Muscle layer of duodenum (tissue), 2 donors: ENCODE measurements at regions not wholly inside any gene's neighbourhood (a gene's known extent, or its start where the extent isn't known, plus 50 kb on each side); places are given as distances from the start of the nearest gene placed in this dataset.

Experiments
- H3K27ac ChIP-seq: one replicate; pipeline ENCODE4 v1.7.0; 2013; ENCODE audit warnings: mild to moderate bottlenecking, low read length
- H3K27me3 ChIP-seq: one replicate; pipeline ENCODE4 v1.7.0; 2013; ENCODE audit warnings: low read depth, mild to moderate bottlenecking, control low read depth, low read length
- H3K36me3 ChIP-seq, 2 donors: one replicate each; pipeline ENCODE4 v1.7.0; 2013; ENCODE audit warnings: low read length in 2 of 2, control low read depth in 1 of 2, mild to moderate bottlenecking in 1 of 2; ENCODE audit not compliant: insufficient read depth in 2 of 2, control insufficient read depth in 1 of 2
- H3K4me1 ChIP-seq, 2 donors: one replicate each; pipeline ENCODE4 v1.7.0; 2013; ENCODE audit warnings: low read length in 2 of 2, mild to moderate bottlenecking in 2 of 2, control low read depth in 1 of 2, moderate library complexity in 1 of 2; ENCODE audit not compliant: insufficient read depth in 2 of 2, control insufficient read depth in 1 of 2
- H3K4me3 ChIP-seq, 2 donors: one replicate each; pipeline ENCODE4 v1.7.0; 2013; ENCODE audit warnings: low read length in 2 of 2, low read depth in 1 of 2, mild to moderate bottlenecking in 1 of 2
- H3K9me3 ChIP-seq, 2 donors: one replicate each; pipeline ENCODE4 v1.7.0; 2013; ENCODE audit warnings: low read length in 2 of 2, control low read depth in 1 of 2, mild to moderate bottlenecking in 1 of 2; ENCODE audit not compliant: control insufficient read depth in 1 of 2
- donor health status: healthy.

DNA sequence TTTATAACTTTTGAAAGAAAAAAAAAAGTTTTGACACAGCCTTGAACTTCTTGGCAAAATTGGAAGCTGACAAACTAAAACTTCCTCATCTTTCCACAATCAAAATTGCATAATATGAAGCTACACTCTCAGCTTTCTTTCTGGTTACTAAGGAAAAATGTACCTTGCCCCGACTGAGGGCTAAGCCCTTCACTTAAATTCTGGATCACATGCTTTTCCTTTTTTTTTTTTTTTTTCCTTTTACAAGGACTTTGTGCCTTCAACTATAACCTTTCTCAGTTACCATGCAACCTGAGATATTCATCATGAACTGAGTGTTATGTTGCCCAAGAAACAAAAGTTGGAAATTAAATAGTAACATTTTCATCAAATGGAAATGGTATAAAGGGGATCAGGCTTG, 188.5 kb upstream of the CARD18 start:
- Histone ChIP-seq H3K27me3 (no peaks in the 10 kb centered on the region), H3K36me3 (no peaks in the 10 kb centered on the region), H3K27ac (no peak overlapping the region), H3K4me1 (no peaks in the 10 kb centered on the region), H3K9me3 (no peaks in the 10 kb centered on the region), H3K4me3 (no peak overlapping the region)

DNA sequence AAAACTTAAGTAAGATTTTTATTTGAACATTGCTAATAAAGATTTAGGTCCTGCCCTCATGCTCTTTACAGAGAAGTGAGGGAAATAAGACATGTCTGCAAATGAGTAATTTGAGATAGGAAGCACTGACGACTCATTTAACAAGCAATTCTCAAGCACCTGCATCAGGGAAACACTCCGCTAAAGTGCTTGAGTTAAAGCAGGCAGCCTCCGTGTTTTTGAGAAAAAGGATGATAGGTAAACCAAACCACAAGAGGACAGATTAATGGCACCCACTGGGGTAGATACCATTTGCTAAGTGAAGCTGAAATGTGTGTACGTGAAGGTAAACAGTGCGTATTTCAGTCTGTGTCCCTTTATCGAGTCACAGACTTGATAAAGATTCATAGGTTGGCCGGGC, 184.6 kb upstream of the CARD18 start:
- no peak overlapping the region for H3K27ac ChIP-seq
- no peaks in the 10 kb centered on the region for H3K9me3 ChIP-seq
- no peaks in the 10 kb centered on the region for H3K27me3 ChIP-seq
- no peaks in the 10 kb centered on the region for H3K36me3 ChIP-seq
- H3K4me3 ChIP-seq: no peak overlapping the region
- no peaks in the 10 kb centered on the region for H3K4me1 ChIP-seq

DNA sequence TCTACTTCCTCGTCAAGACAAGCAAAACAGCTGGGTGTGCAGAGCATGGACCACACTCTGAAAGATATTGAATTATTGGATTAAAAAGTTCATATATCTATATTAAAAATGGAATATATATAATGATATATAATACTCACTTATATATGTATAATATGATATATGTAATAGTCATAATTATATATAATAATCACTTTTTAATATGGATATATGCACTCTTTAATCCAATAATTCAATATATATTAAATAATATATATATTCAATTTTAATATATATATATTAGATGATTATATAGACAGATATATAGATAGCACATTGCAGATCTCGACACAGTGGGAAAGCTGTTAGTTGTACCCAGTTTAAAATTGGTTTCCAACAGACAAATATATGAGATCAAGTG, 182.1 kb upstream of the CARD18 start:
- Histone ChIP-seq H3K36me3 (no peaks in the 10 kb centered on the region), H3K27ac (no peak overlapping the region), H3K4me3 (no peak overlapping the region), H3K27me3 (no peaks in the 10 kb centered on the region), H3K9me3 (no peaks in the 10 kb centered on the region), H3K4me1 (no peaks in the 10 kb centered on the region)

DNA sequence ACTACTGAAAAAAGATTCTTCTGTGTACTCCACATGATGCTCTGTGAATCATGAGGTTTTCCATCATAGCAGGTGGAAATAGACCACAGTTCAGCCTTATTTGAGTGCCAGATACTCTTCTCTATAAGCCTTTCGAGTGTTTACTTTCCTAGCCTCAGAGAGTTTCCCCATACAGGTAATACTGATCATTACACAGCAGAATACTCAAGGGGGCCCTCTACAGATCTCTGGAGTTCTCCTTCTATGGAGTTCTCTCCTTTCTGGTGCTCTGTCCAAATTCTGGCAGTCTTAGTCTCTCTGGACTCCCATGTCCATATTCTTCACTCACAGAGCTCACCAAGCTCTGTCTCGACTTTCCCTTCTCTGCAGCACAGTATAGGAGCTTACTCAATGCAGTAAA, 175.7 kb upstream of the CARD18 start:
- Histone ChIP-seq H3K4me1 (no peaks in the 10 kb centered on the region), H3K9me3 (no peaks in the 10 kb centered on the region), H3K4me3 (no peak overlapping the region), H3K27ac (no peak overlapping the region), H3K36me3 (no peaks in the 10 kb centered on the region), H3K27me3 (no peaks in the 10 kb centered on the region)

- no peaks in the 10 kb centered on the region for H3K9me3 ChIP-seq
- H3K4me1 ChIP-seq: no peaks in the 10 kb centered on the region
- H3K36me3 ChIP-seq: no peaks in the 10 kb centered on the region
- H3K27me3 ChIP-seq: no peaks in the 10 kb centered on the region
- H3K4me3 ChIP-seq: no peak overlapping the region
- no peak overlapping the region for H3K27ac ChIP-seq
Measured at GRCh38 chr11:105312266-105312665, 172.7 kb upstream of the CARD18 start.

DNA sequence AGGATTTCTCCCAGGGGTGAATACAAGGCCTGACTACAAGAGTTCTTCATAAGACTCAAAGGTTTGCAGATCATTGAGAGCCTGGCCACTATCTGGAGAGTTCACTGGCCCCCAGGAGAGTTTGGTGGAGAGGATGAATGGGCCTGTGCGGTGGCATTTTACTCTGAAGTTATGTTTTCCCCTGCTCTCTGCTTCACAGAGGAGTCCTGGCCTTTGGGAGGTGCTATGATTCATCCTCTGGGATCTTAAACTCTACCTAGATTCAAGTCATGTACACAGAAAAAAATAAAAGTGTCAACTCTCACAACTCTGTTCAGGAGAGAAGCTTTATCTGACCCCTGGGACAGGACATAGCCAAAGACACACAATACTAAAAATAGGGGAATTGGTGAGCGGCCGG, 159.1 kb upstream of the CARD18 start:
- Histone ChIP-seq H3K27me3 (no peaks in the 10 kb centered on the region), H3K27ac (no peak overlapping the region), H3K36me3 (no peaks in the 10 kb centered on the region), H3K4me1 (no peaks in the 10 kb centered on the region), H3K4me3 (no peak overlapping the region), H3K9me3 (no peaks in the 10 kb centered on the region)

DNA sequence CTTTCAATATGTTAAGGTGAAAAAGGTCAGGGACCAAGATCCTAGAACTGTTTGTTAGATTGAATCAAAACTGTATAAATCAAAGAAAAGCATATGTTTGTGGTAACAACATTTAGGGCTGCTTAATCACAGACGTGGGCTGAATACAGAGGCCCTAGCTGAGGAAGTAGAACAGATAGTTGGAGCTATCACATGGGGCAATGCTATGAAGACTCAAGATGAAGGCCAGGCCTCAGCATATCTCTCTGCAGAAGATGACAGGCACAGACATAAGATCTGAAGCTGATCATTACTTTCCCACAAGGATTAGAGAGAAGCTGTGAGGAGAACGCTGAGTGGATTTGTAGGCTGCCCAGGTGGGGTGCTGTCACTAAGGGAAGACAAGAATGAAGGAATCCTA, 158.6 kb upstream of the CARD18 start:
- Histone ChIP-seq H3K27me3 (no peaks in the 10 kb centered on the region), H3K36me3 (no peaks in the 10 kb centered on the region), H3K9me3 (no peaks in the 10 kb centered on the region), H3K4me1 (no peaks in the 10 kb centered on the region), H3K27ac (no peak overlapping the region), H3K4me3 (no peak overlapping the region)

GRCh38 chr11:105297463-105297862, 157.9 kb upstream of the CARD18 start:
- no peaks in the 10 kb centered on the region for H3K9me3 ChIP-seq
- no peaks in the 10 kb centered on the region for H3K4me1 ChIP-seq
- H3K27ac ChIP-seq: no peak overlapping the region
- no peak overlapping the region for H3K4me3 ChIP-seq
- no peaks in the 10 kb centered on the region for H3K36me3 ChIP-seq
- no peaks in the 10 kb centered on the region for H3K27me3 ChIP-seq

DNA sequence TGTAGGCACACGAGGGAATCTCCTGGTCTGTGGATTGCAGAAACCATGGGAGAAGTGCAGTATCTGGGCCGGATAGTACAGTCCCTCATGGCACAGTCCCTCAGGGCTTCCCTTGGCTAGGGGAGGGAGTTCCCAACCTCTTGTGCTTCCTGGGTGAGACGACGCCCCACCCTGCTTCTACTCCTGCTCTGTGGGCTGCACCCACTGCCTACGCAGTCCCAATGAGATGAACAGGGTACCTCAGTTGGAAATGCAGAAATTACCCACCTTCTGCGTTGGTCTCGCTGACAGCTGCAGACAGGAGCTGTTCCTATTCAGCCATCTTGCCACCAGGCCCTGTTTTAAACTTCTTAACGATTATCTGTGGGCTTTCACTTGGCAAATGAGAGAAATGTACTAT, 157.2 kb upstream of the CARD18 start:
- no peak overlapping the region for H3K27ac ChIP-seq
- no peaks in the 10 kb centered on the region for H3K36me3 ChIP-seq
- H3K4me1 ChIP-seq: no peaks in the 10 kb centered on the region
- H3K4me3 ChIP-seq: no peak overlapping the region
- H3K9me3 ChIP-seq: no peaks in the 10 kb centered on the region
- H3K27me3 ChIP-seq: no peaks in the 10 kb centered on the region

- H3K4me3 ChIP-seq: no peak overlapping the region
- H3K36me3 ChIP-seq: no peaks in the 10 kb centered on the region
- no peaks in the 10 kb centered on the region for H3K4me1 ChIP-seq
- H3K27me3 ChIP-seq: no peaks in the 10 kb centered on the region
- H3K27ac ChIP-seq: no peak overlapping the region
- no peaks in the 10 kb centered on the region for H3K9me3 ChIP-seq
Measured at GRCh38 chr11:105296386-105296785, 156.8 kb upstream of the CARD18 start.

DNA sequence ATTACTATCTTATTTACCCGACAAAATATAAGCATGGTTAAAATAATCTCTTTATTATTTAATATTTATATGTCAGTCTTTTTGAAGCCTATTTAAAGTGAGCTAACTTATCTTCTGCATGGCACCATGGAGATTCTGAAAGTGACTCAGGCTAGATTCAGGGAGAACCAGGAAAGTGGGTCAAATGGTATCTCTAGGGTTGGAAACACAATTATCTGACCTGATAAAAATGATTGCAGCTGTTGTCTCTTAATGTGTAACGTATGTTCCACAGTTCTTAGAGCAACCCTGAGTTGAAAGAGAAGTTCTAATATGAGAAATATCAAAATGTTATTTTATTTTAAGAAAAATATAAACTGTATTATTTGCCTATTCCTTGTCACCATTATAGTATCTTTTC, 143.1 kb upstream of the CARD18 start:
- Histone ChIP-seq H3K27me3 (no peaks in the 10 kb centered on the region), H3K4me3 (no peak overlapping the region), H3K4me1 (no peaks in the 10 kb centered on the region), H3K36me3 (no peaks in the 10 kb centered on the region), H3K27ac (no peak overlapping the region), H3K9me3 (no peaks in the 10 kb centered on the region)

DNA sequence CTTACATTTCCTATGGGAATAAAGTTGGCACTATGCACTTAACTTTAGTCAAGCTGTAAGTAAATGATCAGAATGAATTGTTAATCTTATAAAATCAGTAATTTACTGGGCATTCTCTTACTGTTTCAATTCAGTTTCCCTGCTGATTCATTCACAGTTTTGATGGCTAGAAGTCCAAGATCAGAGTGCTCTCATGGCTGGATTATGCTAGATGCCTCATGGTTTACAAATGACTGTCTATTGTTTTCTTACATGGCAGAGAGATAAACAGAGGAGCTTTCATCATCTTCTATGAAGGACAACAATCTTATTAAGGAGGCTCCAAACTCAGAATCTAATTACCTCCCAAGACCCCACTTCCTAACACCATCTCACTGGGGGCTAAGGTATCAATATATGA, 135.1 kb upstream of the CARD18 start:
- no peaks in the 10 kb centered on the region for H3K27me3 ChIP-seq
- H3K36me3 ChIP-seq: no peaks in the 10 kb centered on the region

More for the DNA sequence above, 135.1 kb upstream of the CARD18 start:
- no peak overlapping the region for H3K27ac ChIP-seq
- H3K4me1 ChIP-seq: no peaks in the 10 kb centered on the region
- no peak overlapping the region for H3K4me3 ChIP-seq
- no peaks in the 10 kb centered on the region for H3K9me3 ChIP-seq
